ENCODE measurements at regions not wholly inside any gene's neighbourhood (a gene's known extent, or its start where the extent isn't known, plus 50 kb on each side); places are given as distances from the start of the nearest gene placed in this dataset.
"Not testable (repeated sequence)": the region's sequence is repeated elsewhere in the genome, so short reads cannot be mapped to it uniquely, and the experiment has no call there.

DNA sequence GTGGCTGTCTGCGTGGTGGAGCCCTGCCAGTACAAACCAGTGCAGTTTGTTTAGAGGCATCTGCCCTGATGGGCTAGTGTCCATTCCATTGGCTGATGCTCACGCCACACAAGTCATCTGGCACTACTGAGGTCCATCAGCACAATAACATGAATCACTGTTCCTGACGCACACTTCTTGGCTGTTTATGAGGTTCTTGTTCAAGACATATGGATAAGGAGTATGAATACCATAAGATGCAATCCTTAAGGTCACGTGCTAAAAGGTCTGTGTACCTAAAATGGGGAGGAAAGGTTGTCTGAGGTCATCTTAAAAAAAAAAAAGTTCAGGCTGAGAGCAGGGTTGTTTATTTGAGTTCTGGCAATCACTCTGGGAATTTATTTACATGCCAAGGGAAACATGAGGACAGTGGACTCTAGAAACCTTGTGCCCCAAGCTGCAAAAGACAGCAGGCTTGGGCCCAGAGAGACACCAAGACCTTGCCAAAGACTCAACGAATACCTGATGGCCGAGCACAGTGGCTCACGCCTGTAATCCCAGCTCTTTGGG lies 54.1 kb upstream of the SHLD1 start:
- no peak for DNase-seq (ENCODE audit: low read depth)
- no peak overlapping the region for H3K4me3 ChIP-seq (ENCODE audit: low read depth, low read length)
- TF ChIP-seq, protein P1, sequence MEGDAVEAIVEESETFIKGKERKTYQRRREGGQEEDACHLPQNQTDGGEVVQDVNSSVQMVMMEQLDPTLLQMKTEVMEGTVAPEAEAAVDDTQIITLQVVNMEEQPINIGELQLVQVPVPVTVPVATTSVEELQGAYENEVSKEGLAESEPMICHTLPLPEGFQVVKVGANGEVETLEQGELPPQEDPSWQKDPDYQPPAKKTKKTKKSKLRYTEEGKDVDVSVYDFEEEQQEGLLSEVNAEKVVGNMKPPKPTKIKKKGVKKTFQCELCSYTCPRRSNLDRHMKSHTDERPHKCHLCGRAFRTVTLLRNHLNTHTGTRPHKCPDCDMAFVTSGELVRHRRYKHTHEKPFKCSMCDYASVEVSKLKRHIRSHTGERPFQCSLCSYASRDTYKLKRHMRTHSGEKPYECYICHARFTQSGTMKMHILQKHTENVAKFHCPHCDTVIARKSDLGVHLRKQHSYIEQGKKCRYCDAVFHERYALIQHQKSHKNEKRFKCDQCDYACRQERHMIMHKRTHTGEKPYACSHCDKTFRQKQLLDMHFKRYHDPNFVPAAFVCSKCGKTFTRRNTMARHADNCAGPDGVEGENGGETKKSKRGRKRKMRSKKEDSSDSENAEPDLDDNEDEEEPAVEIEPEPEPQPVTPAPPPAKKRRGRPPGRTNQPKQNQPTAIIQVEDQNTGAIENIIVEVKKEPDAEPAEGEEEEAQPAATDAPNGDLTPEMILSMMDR (IDR thresholded peaks at IDR 0.05; ENCODE audit: insufficient read depth, low read depth, low read length, missing control alignments) = no peak

DNA sequence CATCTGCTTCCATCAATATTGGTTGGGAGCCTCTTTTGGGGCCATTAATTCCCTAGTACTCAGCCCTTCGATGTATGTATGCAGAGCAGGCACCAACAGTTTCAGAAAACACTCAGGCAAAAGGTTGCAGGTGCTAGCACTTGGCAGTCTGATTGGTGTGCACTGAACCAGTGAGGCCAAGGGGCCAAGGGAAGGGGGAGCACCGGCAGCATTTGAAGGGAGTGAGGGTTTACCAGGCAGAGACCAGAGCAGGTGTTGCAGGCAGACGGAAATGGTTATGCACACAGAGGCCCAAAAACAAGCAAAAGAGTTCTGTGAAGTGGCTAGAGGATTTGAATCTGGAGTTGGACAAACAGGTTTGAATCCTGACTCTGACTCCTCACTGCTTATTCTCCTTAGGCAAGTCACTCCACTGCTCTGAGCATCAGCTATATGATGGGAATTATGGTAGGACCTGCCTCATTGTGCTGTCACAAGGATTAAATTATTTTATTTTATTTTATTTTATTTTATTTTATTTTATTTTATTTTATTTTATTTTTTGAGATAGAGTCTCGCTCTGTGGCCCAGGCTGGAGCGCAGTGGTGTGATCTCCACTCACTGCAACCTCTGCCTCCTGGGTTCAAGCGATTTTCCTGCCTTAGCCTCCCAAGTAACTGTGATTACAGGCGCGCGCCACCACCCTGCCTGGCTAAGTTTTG lies 58.1 kb upstream of the SHLD1 start:
- peak; percentile 94 for DNase-seq (ENCODE audit: low read depth)
- TF ChIP-seq, protein P1 (IDR thresholded peaks at IDR 0.05; ENCODE audit: insufficient read depth, low read depth, low read length, missing control alignments) = no peak
- no peak overlapping the region for H3K4me3 ChIP-seq (ENCODE audit: low read depth, low read length)

DNA sequence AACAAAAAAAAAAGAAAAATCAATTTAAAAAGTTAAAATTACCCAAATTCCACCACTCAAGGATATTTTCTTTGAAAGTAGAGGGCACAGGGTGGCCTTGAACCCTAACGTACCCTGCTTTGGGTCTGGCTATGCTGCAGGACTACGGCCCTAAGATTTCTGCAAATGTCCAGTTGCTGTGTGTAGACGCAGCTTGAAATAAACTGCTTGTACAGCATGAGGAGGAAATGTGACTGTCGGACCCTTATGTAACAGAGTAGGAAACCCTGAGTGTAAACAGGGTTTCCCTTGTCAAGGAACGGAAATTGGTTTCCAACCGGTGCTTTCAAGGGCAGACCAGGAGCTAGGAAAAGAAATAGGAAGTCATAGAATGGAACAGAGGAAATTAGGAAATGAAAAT lies 60.7 kb upstream of the SHLD1 start:
- TF ChIP-seq, protein P1 (IDR thresholded peaks at IDR 0.05; ENCODE audit: insufficient read depth, low read depth, low read length, missing control alignments) = no peak

DNA sequence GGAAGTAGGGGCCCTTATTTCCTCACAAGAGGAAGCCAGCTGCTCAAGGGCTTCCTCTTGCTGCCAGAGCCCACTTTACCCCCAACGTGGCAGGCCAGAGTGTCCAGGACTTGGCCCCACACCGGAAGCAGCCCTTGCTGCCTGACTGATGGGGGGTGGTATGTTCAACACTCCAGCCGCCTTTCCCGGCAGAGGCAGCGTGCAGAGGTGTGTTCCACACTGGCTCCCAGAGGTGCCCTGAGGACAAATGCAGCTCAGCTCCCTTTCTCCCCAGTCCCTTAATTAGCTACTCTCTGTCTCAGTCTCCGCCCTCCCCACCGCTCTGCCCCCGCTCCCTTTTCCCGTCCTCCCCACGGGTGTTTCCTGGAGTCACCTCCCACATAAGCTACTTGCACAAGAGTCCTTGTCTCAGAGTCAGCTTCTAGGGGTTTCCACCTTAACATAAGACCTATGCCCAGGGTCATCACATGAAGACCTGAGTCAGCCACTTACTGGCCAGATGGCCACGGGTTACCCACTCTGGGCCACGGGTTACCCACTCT lies 61.7 kb upstream of the SHLD1 start:
- TF ChIP-seq, protein P1 (IDR thresholded peaks at IDR 0.05; ENCODE audit: insufficient read depth, low read depth, low read length, missing control alignments) = no peak
- no peak for DNase-seq (ENCODE audit: low read depth)
- H3K4me3 ChIP-seq (ENCODE audit: low read depth, low read length) = no peak overlapping the region

More for the DNA sequence above, 60.7 kb upstream of the SHLD1 start:
- no peak for DNase-seq (ENCODE audit: low read depth)
- H3K4me3 ChIP-seq (ENCODE audit: low read depth, low read length) = no peak overlapping the region

DNA sequence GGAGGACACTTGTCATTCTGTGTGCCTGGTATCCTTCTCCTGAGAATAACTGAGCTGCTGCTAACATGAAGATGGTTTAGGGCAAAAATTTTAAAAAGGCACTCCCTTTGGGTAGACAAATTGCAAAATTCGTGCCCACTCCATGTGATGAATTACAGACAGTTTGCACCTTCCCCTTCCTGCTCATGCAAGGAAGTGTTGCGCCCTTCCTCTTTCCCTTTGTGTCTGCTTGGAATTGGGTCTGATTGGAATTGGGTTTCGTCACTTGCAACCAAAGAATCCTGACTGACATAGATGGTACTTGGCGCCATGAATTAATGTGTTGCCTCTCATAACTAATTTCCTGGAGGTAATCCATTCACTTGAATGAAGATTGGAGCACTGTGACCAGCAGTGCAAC lies 62.3 kb upstream of the SHLD1 start:
- TF ChIP-seq, protein P1 (IDR thresholded peaks at IDR 0.05; ENCODE audit: insufficient read depth, low read depth, low read length, missing control alignments) = no peak
- H3K4me3 ChIP-seq (ENCODE audit: low read depth, low read length) = no peak overlapping the region
- DNase-seq (ENCODE audit: low read depth) = no peak

DNA sequence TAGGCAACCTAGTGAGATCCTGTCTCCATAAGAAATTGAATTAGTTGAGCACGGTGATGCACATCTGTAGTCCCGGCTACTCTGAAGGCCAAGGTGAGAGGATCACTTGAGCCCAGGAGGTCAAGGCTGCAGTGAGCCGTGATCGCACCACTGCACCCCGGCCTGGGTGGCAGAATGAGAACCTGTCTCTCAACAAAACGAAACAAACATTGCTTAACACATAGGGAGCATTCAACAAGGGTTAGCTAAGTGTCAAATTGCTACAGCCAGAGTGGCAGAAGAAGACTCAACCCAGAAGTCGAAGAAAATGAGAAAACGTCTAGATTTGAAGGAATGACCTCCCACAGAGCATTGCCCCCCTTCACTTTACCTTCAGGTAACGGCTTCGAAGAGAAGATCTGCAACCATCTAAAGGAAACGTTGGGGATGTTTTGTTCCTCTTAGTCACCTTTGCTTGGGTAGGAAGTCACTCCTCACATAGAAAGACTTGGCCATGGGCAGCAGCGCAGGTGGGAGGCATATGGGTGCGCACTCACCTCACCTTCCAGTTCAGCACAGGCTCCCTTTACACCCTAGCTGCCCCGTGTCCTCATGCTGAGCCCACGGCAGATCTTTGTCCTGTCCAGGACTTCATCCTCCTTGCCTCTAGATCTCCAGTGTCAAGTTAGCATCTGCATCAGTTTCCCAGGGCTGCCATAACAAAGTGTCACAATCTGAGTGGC lies 63.7 kb upstream of the SHLD1 start:
- DNase-seq (ENCODE audit: low read depth) = no peak
- H3K4me3 ChIP-seq (ENCODE audit: low read depth, low read length) = no peak overlapping the region
- TF ChIP-seq, protein P1 (IDR thresholded peaks at IDR 0.05; ENCODE audit: insufficient read depth, low read depth, low read length, missing control alignments) = no peak

DNA sequence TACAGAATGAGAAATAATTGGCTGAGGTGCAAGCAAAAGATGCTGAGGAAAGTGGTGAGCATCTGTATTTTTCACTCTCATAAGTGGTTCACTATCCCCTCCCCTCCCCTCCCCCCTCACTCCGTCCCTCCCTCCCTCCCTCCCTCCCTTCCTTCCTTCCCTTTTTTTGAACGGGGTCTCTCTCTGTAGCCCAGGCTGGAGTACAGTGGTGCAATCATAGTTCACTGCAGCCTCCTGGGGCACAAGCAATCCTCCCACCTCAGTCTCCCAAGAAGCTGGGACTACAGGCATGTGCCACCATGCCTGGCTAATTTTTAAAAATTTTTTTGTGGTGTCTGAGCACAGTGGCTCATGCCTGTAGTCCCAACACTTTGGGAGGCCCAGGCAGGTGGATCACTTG lies 67.6 kb upstream of the SHLD1 start:
- DNase-seq (ENCODE audit: low read depth); H3K4me3 ChIP-seq (ENCODE audit: low read depth, low read length): not testable (repeated sequence)

Data from GM12865 (cell line).